Immature natural killer cell (primary cell): ENCODE measurements at regions not wholly inside any gene's neighbourhood (a gene's known extent, or its start where the extent isn't known, plus 50 kb on each side); places are given as distances from the start of the nearest gene placed in this dataset.

Experiments
- DNase-seq, 3 donors: peaks; one replicate each; pipeline ENCODE4 v3.0.0; 2022; ENCODE audit warnings: mixed read lengths in 1 of 3
- H3K27ac Mint-ChIP-seq, 6 donors: one replicate each; pipeline ENCODE4 v1.8.0; 2020; ENCODE audit warnings: mixed read lengths in 6 of 6, mild to moderate bottlenecking in 5 of 6, inconsistent platforms in 4 of 6, moderate library complexity in 3 of 6
- H3K27me3 Mint-ChIP-seq, 3 donors: one replicate each; pipeline ENCODE4 v1.8.0; 2020 to 2021; ENCODE audit warnings: low read depth in 3 of 3, mild to moderate bottlenecking in 3 of 3, mixed read lengths in 3 of 3, moderate library complexity in 3 of 3, inconsistent platforms in 1 of 3
- H3K36me3 Mint-ChIP-seq, 3 donors: one replicate each; pipeline ENCODE4 v1.8.0; 2020; ENCODE audit warnings: mixed read lengths in 3 of 3, inconsistent platforms in 2 of 3, mild to moderate bottlenecking in 2 of 3
- H3K4me1 Mint-ChIP-seq, 2 donors: one replicate each; pipeline ENCODE4 v1.8.0; 2020; ENCODE audit warnings: inconsistent platforms in 2 of 2, mild to moderate bottlenecking in 2 of 2, mixed read lengths in 2 of 2, moderate library complexity in 1 of 2
- H3K4me3 Mint-ChIP-seq, 5 donors: one replicate each; pipeline ENCODE4 v1.8.0; 2020; ENCODE audit warnings: mild to moderate bottlenecking in 5 of 5, mixed read lengths in 5 of 5, inconsistent platforms in 3 of 5, moderate library complexity in 3 of 5
- H3K9me3 Mint-ChIP-seq, 6 donors: one replicate each; pipeline ENCODE4 v1.8.0; 2020; ENCODE audit warnings: mild to moderate bottlenecking in 6 of 6, mixed read lengths in 6 of 6, inconsistent platforms in 4 of 6, moderate library complexity in 3 of 6

DNA sequence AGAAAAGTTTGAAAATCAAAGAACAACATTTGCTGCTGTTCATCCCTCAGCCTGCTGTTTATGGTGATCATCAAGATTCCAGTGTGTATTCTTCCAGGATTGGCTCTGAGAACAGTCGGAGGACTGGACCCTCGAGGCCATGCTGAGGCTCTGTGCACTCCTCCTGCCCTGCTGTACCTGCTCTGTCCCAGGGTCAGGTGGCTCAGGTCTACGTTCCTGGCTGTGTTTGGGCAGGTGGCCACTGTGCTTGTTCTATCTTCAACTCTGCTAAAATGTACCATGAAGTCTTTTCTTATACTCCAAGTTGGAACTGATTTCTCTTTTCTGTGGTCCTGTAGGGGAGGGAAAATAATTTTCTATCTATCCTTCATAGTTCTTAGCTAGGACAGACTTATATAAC is 175.9 kb downstream of the RWDD3 start:
- Mint-ChIP-seq H3K27ac (no peak overlapping the region), H3K4me3 (no peak overlapping the region), H3K4me1 (no peaks in the 10 kb centered on the region), H3K36me3 (no peaks in the 10 kb centered on the region), H3K9me3 (peaks cover 2 to 26% (median 6%) of the 10 kb centered on the region in 6 donors), H3K27me3 (peaks cover 0 to 2% (median 2%) of the 10 kb centered on the region in 3 donors)
- no peak for DNase-seq

DNA sequence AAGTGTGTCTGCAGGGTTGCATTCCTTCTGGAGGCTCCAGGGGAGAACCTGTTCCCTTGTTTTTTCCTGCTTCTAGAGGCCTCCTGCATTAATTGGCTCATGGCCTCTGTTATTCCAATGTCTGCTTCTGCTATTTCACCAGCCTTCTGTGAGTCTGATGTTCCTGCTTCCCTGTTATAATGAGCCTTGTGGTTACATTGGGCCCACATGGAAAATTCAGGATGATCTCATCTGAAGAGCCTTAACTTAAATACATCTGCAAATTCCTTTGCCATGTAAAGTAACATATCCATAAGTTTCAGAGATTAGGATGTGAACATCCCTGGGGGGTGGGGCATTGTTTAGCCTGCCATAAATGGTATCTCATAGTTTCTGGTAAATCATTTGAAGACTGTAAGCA is 181.1 kb downstream of the RWDD3 start:
- no peak overlapping the region for H3K27ac Mint-ChIP-seq
- peaks cover 0 to 16% (median 10%) of the 10 kb centered on the region in 6 donors for H3K9me3 Mint-ChIP-seq
- H3K4me3 Mint-ChIP-seq, result no peak overlapping the region
- H3K27me3 Mint-ChIP-seq, result peaks cover 0 to 2% (median 0%) of the 10 kb centered on the region in 3 donors
- peaks cover 0 to 3% (median 0%) of the 10 kb centered on the region in 3 donors for H3K36me3 Mint-ChIP-seq
- DNase-seq, result no peak
- H3K4me1 Mint-ChIP-seq, result no peaks in the 10 kb centered on the region

GRCh38 chr1:95426772-95427171 is 192.8 kb downstream of the RWDD3 start:
- H3K36me3 Mint-ChIP-seq, result no peaks in the 10 kb centered on the region
- peaks cover 0 to 18% (median 7%) of the 10 kb centered on the region in 6 donors for H3K9me3 Mint-ChIP-seq
- DNase-seq, result no peak
- no peak overlapping the region for H3K4me3 Mint-ChIP-seq
- H3K27me3 Mint-ChIP-seq, result no peaks in the 10 kb centered on the region
- no peaks in the 10 kb centered on the region for H3K4me1 Mint-ChIP-seq
- no peak overlapping the region for H3K27ac Mint-ChIP-seq

GRCh38 chr1:95427525-95427924 is 193.5 kb downstream of the RWDD3 start:
- H3K36me3 Mint-ChIP-seq, result no peaks in the 10 kb centered on the region
- no peak for DNase-seq
- H3K27ac Mint-ChIP-seq, result no peak overlapping the region
- H3K27me3 Mint-ChIP-seq, result no peaks in the 10 kb centered on the region
- H3K4me3 Mint-ChIP-seq, result no peak overlapping the region
- H3K4me1 Mint-ChIP-seq, result no peaks in the 10 kb centered on the region
- H3K9me3 Mint-ChIP-seq, result peaks cover 0 to 18% (median 6%) of the 10 kb centered on the region in 6 donors

DNA sequence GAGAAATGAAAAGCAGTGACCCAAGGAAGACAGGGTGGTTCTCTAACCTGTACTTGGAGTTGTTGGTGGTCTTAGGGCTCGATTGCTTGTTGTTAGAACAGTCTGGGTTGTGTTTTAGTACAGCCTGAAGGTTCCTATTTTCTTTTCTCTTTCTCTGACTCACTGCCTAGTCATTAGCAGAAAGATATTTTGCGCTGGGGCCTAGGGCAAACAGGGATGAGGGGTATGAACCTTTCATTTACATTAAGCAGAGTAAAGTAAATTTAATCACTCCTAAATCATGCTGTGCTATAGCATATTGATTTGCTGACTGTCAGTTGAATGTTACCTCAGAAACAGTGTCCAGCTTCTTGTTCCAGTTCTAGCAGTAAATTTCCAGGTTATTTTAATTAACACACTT is 197.2 kb downstream of the RWDD3 start:
- no peak overlapping the region for H3K4me3 Mint-ChIP-seq
- no peak for DNase-seq
- H3K27ac Mint-ChIP-seq, result no peak overlapping the region
- H3K4me1 Mint-ChIP-seq, result no peaks in the 10 kb centered on the region
- peaks cover 0 to 2% (median 0%) of the 10 kb centered on the region in 3 donors for H3K27me3 Mint-ChIP-seq
- H3K9me3 Mint-ChIP-seq, result peaks cover 0 to 8% (median 2%) of the 10 kb centered on the region in 6 donors
- H3K36me3 Mint-ChIP-seq, result no peaks in the 10 kb centered on the region

DNA sequence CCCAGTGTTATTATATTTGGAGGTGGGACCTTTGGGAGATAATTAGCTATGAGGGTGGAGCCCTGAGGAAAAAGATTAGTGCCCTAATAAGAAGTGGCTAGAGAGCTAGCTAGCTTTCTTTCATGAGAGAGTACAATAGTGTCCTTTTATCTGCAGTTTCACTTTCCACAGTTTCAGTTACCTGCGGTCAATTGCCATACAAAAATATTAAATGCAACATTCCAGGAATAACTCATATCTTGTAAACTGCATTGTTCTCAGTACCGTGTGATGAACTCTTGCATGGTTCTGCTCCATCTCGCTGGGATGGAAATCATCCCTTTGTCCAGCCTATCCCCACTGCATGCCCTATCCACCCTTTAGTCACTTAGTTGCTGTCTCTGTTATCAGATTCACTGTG is 201.6 kb downstream of the RWDD3 start:
- no peak overlapping the region for H3K4me3 Mint-ChIP-seq
- no peak overlapping the region for H3K27ac Mint-ChIP-seq
- H3K36me3 Mint-ChIP-seq, result peaks cover 0 to 5% (median 0%) of the 10 kb centered on the region in 3 donors
- H3K27me3 Mint-ChIP-seq, result peaks cover 0 to 4% (median 0%) of the 10 kb centered on the region in 3 donors
- peaks cover 0 to 6% (median 5%) of the 10 kb centered on the region in 6 donors for H3K9me3 Mint-ChIP-seq
- H3K4me1 Mint-ChIP-seq, result no peaks in the 10 kb centered on the region
- no peak for DNase-seq

DNA sequence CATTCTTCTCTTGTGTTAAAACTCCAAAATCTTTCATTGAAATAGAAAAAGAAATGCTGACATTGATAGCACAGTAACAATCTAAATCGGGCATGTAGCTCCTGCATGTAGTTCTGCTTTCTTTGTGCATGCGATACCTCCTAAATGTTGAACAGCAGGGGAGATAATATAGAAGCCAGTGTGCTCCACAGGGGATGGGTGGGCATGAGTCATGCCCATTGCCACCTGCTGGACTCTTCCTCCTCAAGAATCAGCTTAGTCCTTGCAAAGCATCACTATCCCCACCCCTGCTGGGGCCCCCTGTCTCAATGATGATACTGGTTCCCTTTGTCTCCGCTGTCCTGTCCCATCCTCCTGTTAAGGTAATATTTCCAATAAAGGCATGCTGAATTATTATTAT is 203.0 kb downstream of the RWDD3 start:
- H3K36me3 Mint-ChIP-seq, result peaks cover 0 to 5% (median 0%) of the 10 kb centered on the region in 3 donors
- peaks cover 0 to 4% (median 0%) of the 10 kb centered on the region in 3 donors for H3K27me3 Mint-ChIP-seq
- no peak overlapping the region for H3K27ac Mint-ChIP-seq
- H3K4me3 Mint-ChIP-seq, result no peak overlapping the region
- peaks cover 0 to 11% (median 7%) of the 10 kb centered on the region in 6 donors for H3K9me3 Mint-ChIP-seq
- H3K4me1 Mint-ChIP-seq, result no peaks in the 10 kb centered on the region
- no peak for DNase-seq

DNA sequence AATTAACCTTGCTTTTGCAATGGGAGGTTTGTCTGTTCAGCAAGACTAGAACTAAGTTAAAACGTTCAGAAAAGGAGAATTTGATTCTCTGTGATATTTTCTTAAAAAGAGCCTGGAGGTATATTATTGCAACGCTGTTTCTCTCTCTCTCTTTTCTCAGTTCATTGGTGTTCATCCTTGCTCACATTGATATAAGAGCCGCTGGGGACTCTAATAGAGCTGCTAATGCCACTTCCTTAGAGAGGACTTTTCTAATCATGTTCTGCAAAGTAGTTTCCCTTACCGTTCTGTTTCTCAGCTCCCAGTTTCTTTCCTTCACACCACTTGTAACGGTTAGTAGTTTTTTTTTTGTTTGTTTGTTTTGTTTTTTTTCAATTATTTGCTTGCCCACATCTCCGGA is 203.8 kb downstream of the RWDD3 start:
- Mint-ChIP-seq H3K36me3 (peaks cover 0 to 5% (median 0%) of the 10 kb centered on the region in 3 donors), H3K9me3 (peaks cover 0 to 11% (median 7%) of the 10 kb centered on the region in 6 donors), H3K4me1 (no peaks in the 10 kb centered on the region), H3K4me3 (no peak overlapping the region), H3K27me3 (peaks cover 0 to 4% (median 0%) of the 10 kb centered on the region in 3 donors), H3K27ac (no peak overlapping the region)
- no peak for DNase-seq

GRCh38 chr1:95438218-95438948 is 204.4 kb downstream of the RWDD3 start:
- no peaks in the 10 kb centered on the region for H3K4me1 Mint-ChIP-seq
- H3K36me3 Mint-ChIP-seq, result peaks cover 0 to 5% (median 0%) of the 10 kb centered on the region in 3 donors
- no peak overlapping the region for H3K27ac Mint-ChIP-seq
- H3K4me3 Mint-ChIP-seq, result no peak overlapping the region
- peaks cover 0 to 4% (median 0%) of the 10 kb centered on the region in 3 donors for H3K27me3 Mint-ChIP-seq
- no peak for DNase-seq
- H3K9me3 Mint-ChIP-seq, result peaks cover 0 to 11% (median 6%) of the 10 kb centered on the region in 6 donors

GRCh38 chr1:95440511-95440910 is 206.5 kb downstream of the RWDD3 start:
- peaks cover 0 to 16% (median 7%) of the 10 kb centered on the region in 6 donors for H3K9me3 Mint-ChIP-seq
- no peaks in the 10 kb centered on the region for H3K4me1 Mint-ChIP-seq
- peaks cover 0 to 1% (median 0%) of the 10 kb centered on the region in 3 donors for H3K27me3 Mint-ChIP-seq
- no peak overlapping the region for H3K27ac Mint-ChIP-seq
- H3K36me3 Mint-ChIP-seq, result peaks cover 0 to 5% (median 0%) of the 10 kb centered on the region in 3 donors
- DNase-seq, result no peak
- no peak overlapping the region for H3K4me3 Mint-ChIP-seq

- Mint-ChIP-seq H3K36me3 (no peaks in the 10 kb centered on the region), H3K4me3 (no peak overlapping the region), H3K9me3 (peaks cover 5 to 37% (median 15%) of the 10 kb centered on the region in 6 donors), H3K27me3 (peaks cover 0 to 3% (median 0%) of the 10 kb centered on the region in 3 donors), H3K4me1 (no peaks in the 10 kb centered on the region), H3K27ac (no peak overlapping the region)
- no peak for DNase-seq
These were observed 215.5 kb downstream of the RWDD3 start for GRCh38 chr1:95449516-95449915.

- Mint-ChIP-seq H3K36me3 (no peaks in the 10 kb centered on the region), H3K4me1 (no peaks in the 10 kb centered on the region), H3K27ac (no peak overlapping the region), H3K9me3 (peaks cover 10 to 52% (median 16%) of the 10 kb centered on the region in 6 donors), H3K27me3 (peaks cover 0 to 8% (median 0%) of the 10 kb centered on the region in 3 donors), H3K4me3 (no peak overlapping the region)
- DNase-seq, result no peak
These were observed 217.0 kb downstream of the RWDD3 start for GRCh38 chr1:95451054-95451453.

- Mint-ChIP-seq H3K27me3 (peaks cover 0 to 8% (median 0%) of the 10 kb centered on the region in 3 donors), H3K4me1 (no peaks in the 10 kb centered on the region), H3K36me3 (no peaks in the 10 kb centered on the region), H3K4me3 (no peak overlapping the region), H3K27ac (no peak overlapping the region), H3K9me3 (peaks cover 10 to 56% (median 23%) of the 10 kb centered on the region in 6 donors)
- DNase-seq, result no peak
These were observed 217.9 kb downstream of the RWDD3 start for GRCh38 chr1:95451904-95452303.

DNA sequence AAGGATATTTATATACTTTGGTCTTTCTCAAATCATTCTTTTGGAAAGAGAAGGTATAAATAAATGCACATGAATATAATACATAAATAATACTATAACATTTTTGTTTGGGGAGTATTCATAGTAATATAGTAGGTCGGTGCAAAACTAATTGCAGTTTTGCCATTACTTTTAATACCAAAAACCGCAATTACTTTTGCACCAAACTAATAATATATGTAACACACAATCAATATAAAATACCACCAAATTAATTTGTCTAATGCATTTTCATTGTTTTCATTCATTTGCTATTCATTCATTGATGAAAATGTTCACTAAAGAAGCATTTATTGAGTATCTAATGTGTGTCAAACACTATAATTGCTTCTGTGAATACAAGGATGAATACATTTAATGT is 219.0 kb downstream of the RWDD3 start:
- no peak overlapping the region for H3K4me3 Mint-ChIP-seq
- no peaks in the 10 kb centered on the region for H3K4me1 Mint-ChIP-seq
- DNase-seq, result no peak
- H3K9me3 Mint-ChIP-seq, result peaks cover 12 to 45% (median 25%) of the 10 kb centered on the region in 6 donors
- H3K36me3 Mint-ChIP-seq, result no peaks in the 10 kb centered on the region
- no peak overlapping the region for H3K27ac Mint-ChIP-seq
- peaks cover 0 to 8% (median 0%) of the 10 kb centered on the region in 3 donors for H3K27me3 Mint-ChIP-seq
